GM19468 (cell line): ENCODE measurements at regions not wholly inside any gene's neighbourhood (a gene's known extent, or its start where the extent isn't known, plus 50 kb on each side); places are given as distances from the start of the nearest gene placed in this dataset.

Experiments used
- ATAC-seq: cut with Tn5 transposase; IDR thresholded peaks from one replicate; pipeline ENCODE4 v1.9.1; 2021; ENCODE audit warnings: mild to moderate bottlenecking, moderate library complexity, moderate number of reproducible peaks; ENCODE audit not compliant: unreplicated experiment; ENCODE audit errors: extremely low read depth

- no peak for ATAC-seq
Measured at GRCh38 chr1:108051631-108052377, 86.8 kb upstream of the VAV3 start.

DNA sequence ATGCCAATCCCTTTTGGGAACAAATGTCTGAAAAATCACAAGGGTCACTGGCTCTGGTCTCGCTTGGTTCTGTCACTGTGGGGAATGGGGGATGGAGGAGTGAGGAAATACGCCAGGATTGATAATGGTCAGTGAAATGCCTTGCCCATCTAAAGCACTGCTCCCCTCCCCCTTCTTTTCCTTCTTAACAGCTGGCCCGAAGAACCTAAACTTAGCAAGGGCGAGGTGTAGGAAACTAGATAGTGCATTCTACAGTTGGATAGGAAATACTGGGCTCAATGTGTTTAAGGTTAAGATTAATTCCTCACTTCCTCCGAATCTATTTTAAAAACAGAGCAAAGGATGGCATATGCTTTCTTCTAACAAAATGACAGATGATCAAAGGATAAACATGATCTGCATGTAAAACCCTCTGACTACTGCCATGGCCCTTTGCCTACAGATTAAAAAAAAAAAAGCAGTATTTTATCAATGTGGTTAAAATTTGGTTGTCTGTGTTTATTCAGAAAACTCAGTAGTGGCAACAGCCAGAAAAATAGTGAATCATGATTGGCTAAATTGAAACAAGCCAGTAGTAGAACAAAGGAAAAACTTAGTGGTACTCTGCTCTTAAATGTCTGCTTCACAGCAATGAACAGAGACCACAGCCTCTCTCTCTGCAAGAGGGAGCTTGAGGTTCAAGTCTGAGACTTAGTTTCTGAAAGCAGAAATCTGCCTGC is 86.1 kb upstream of the VAV3 start:
- ATAC-seq: no peak

GRCh38 chr1:108050158-108050557 is 85.2 kb upstream of the VAV3 start:
- ATAC-seq: no peak

GRCh38 chr1:108049178-108049819 is 84.3 kb upstream of the VAV3 start:
- no peak for ATAC-seq

- no peak for ATAC-seq
Measured at GRCh38 chr1:108048301-108049177, 83.6 kb upstream of the VAV3 start.

DNA sequence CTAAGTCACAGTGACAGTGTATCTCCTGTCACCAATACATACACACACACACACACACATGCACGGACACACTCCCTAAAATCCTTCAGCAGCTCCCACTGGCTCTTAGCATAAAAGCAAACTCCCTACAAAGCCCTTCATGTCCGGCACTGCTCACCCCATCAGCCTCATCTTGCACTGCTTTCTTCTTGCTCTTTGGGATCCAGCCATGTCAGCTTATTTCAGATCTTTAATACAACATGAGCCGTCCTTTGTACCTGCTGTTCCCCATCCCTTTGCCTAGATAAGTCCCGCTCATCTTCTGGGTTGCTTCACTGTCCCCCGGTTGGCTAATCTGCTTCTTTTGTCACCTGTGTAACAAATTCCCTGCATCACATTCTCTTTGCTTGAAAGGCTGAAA is 82.1 kb upstream of the VAV3 start:
- no peak for ATAC-seq

DNA sequence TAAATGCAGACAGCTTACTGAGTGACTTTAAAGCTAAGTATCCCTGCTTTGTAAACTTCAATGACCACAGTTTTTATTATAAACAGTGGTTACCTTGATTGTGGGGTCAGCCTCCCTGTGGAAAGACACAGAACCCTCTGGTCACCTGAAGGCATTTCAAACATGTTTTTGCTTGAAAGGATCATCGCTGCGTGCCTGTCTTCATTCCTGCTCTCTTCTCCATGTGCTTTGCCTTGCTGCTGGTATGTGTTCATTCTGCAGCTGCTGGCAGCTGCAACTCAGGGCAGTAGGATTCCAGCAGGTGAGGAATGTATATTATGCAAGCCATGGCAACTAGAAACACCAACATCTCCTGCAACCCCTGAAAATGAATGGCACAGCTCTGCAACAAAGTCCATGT is 81.0 kb upstream of the VAV3 start:
- no peak for ATAC-seq

GRCh38 chr1:108045460-108045859 is 80.5 kb upstream of the VAV3 start:
- no peak for ATAC-seq

- ATAC-seq: no peak
Measured at GRCh38 chr1:108044318-108044717, 79.3 kb upstream of the VAV3 start.

- no peak for ATAC-seq
Measured at GRCh38 chr1:108043707-108044106, 78.7 kb upstream of the VAV3 start.

- ATAC-seq: no peak
Measured at GRCh38 chr1:108042610-108043009, 77.6 kb upstream of the VAV3 start.

GRCh38 chr1:108041360-108042142 is 76.6 kb upstream of the VAV3 start:
- ATAC-seq: no peak

- ATAC-seq: no peak
Measured at GRCh38 chr1:108038653-108039236, 73.8 kb upstream of the VAV3 start.

- ATAC-seq: no peak
Measured at GRCh38 chr1:108036796-108037562, 72.0 kb upstream of the VAV3 start.

DNA sequence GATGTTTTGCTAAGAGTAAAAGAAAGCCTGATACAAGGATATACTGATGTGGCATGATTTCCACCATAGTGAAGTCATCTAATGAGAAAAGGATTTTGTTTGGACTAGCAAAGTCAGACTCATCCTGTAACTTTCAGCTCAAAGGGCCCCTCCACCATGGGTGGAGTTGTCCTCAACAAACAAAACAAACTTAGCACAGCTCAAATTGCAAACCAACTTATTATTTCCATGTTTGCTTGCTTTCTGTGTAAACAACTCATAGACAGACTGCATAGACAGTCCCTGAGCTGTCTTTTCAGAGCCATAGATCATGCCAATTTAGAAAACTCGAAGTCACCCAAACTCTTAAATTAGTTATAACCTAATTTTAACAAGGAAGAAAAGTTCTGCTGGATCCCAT is 69.4 kb upstream of the VAV3 start:
- no peak for ATAC-seq

DNA sequence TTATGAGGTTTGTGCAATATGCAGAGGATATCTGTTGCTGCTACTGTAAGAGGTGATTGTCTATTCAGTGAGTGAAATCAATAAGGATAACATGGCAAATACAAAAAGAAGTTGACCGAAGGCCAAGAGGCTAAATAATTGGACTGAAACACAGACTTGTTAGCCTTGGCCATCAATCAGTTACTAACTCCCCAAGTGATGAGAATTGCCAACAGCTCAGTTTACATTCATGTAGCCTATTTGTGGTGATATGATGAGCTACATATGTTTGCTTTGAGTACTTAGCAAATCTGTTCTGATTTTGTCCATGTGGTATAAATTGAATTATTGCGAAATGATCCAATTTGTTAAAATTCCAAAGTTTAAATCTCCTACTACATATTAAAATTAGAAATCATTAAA is 68.6 kb upstream of the VAV3 start:
- no peak for ATAC-seq

DNA sequence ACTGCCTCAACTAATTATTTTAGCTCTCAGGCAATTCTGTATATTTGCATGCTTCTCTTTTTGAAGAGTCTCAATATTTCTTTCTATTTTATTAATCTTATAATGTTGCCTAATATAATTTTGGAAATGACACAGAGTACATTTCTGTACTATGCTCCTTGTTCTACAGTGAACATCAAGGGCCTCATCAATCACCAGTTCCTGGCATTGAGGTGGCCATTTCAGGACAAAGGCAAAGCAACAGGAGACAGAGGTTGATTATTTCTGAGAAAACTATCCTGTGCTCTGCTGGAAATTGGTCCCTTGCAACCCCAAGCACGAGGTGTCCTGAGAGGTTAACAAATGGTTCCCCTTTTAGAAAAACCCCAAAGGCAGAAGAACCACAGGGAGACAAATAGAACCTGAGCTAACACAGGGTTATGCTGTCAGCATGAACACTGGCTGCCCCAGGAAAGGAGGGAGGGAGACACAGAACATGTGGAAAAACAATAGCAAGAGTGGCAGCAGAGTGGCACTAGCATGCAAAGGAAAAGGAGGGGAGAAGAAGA is 63.9 kb upstream of the VAV3 start:
- no peak for ATAC-seq

DNA sequence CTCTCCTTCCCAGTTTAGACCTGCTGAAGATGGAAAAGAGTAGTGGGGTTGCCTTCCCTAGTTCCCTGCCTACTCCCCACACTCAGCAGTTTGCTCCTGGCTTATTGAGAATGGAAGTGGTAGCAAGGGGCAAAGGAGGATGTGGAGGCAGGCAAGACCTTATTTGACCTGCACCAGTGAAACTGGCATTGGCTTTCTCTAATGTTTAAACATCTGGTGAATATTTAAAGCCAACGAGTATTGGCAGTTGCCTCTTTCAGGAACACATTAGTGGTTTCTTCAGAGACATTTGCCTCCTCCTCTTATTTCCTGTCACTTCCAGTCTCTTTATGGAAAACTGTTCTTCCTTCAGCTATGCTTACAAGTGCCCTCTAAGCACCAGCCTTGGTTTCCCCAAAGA is 62.4 kb upstream of the VAV3 start:
- ATAC-seq: no peak
